IMR-90 (cell line): ENCODE measurements at regions not wholly inside any gene's neighbourhood (a gene's known extent, or its start where the extent isn't known, plus 50 kb on each side); places are given as distances from the start of the nearest gene placed in this dataset.

Source experiments
- ATAC-seq: fragments of 200-7000 bp; cut with Tn5 transposase; 2 replicates; pipeline ENCODE4 v1.9.1; 2020; ENCODE audit warnings: low read depth, mild to moderate bottlenecking, moderate library complexity
- BruUV-seq: library from RNA; stranded (reverse); fragments of 400-500 nt; replicated peaks from 2 replicates; lab custom pipeline; 2021; lab: Mats Ljungman, UMichigan
- CTCF ChIA-PET: fragments of 300-600 bp; formaldehyde crosslinking; extraction: SDS; loops from one replicate; lab custom pipeline; 2021; ENCODE audit warnings: antibody characterized with exemption; lab: Yijun Ruan, JAX
- POLR2A ChIA-PET: fragments of 300-600 bp; sonication (Branson Sonifier 250); formaldehyde crosslinking; loops from one replicate; lab custom pipeline; 2022; ENCODE audit warnings: antibody characterized with exemption; ENCODE audit not compliant: unreplicated experiment; lab: Charles Lee
- DNase-seq: peaks from one replicate; pipeline ENCODE4 v3.0.0; 2013
- H2AFZ ChIP-seq: replicated peaks from 2 replicates; pipeline ENCODE3; 2013; ENCODE audit warnings: low read length, mild to moderate bottlenecking; ENCODE audit not compliant: poor library complexity
- H2AK5ac ChIP-seq: 2 replicates; pipeline ENCODE4 v1.6.1; 2013; ENCODE audit warnings: low read depth, low read length, inconsistent platforms
- H2AK9ac ChIP-seq: replicated peaks from 2 replicates; pipeline ENCODE3; 2013; ENCODE audit warnings: mild to moderate bottlenecking, low read depth, low read length, moderate library complexity; ENCODE audit not compliant: poor library complexity
- H2BK120ac ChIP-seq: 2 replicates; pipeline ENCODE4 v1.6.1; 2013; ENCODE audit warnings: low read depth, low read length, inconsistent platforms
- H2BK15ac ChIP-seq: 3 replicates; pipeline ENCODE4 v1.6.1; 2013; ENCODE audit warnings: low read depth, low read length, inconsistent platforms
- H2BK20ac ChIP-seq: 2 replicates; pipeline ENCODE4 v1.6.1; 2013; ENCODE audit warnings: low read depth, mild to moderate bottlenecking, inconsistent platforms, low read length, moderate library complexity
- H2BK5ac ChIP-seq: 2 replicates; pipeline ENCODE4 v1.6.1; 2013; ENCODE audit warnings: mild to moderate bottlenecking, low read depth, low read length, inconsistent platforms; ENCODE audit not compliant: poor library complexity, severe bottlenecking
- H3K14ac ChIP-seq: replicated peaks from 2 replicates; pipeline ENCODE4 v1.6.1; 2013; ENCODE audit warnings: low read depth, low read length, inconsistent platforms
- H3K18ac ChIP-seq: 2 replicates; pipeline ENCODE4 v1.6.1; 2013; ENCODE audit warnings: low read depth, low read length, control low read depth
- H3K23ac ChIP-seq: 2 replicates; pipeline ENCODE4 v1.6.1; 2013; ENCODE audit warnings: low read depth, low read length, inconsistent platforms
- H3K27ac ChIP-seq: 2 replicates; pipeline ENCODE4 v1.5.1; 2013; ENCODE audit warnings: mild to moderate bottlenecking, control low read depth, low read length; ENCODE audit not compliant: insufficient read depth
- H3K27me3 ChIP-seq: 2 replicates; pipeline ENCODE4 v1.6.1; 2013; ENCODE audit warnings: low read length; ENCODE audit not compliant: control insufficient read depth, insufficient read depth
- H3K36me3 ChIP-seq: 2 replicates; pipeline ENCODE4 v1.6.1; 2013; ENCODE audit warnings: low read length, mixed read lengths; ENCODE audit not compliant: control insufficient read depth, insufficient read depth
- H3K4ac ChIP-seq: 2 replicates; pipeline ENCODE4 v1.6.1; 2013; ENCODE audit warnings: low read depth, low read length, inconsistent platforms
- H3K4me1 ChIP-seq: 2 replicates; pipeline ENCODE4 v1.6.1; 2013; ENCODE audit warnings: low read length, mixed read lengths; ENCODE audit not compliant: control insufficient read depth, insufficient read depth
- H3K4me2 ChIP-seq: 2 replicates; pipeline ENCODE4 v1.6.1; 2013; ENCODE audit warnings: low read depth, mild to moderate bottlenecking, control low read depth, low read length, moderate library complexity
- H3K4me3 ChIP-seq: 2 replicates; pipeline ENCODE4 v1.5.1; 2013; ENCODE audit warnings: low read depth, mild to moderate bottlenecking, control low read depth, low read length, moderate library complexity; ENCODE audit not compliant: insufficient read depth
- H3K56ac ChIP-seq: 2 replicates; pipeline ENCODE4 v1.6.1; 2013; ENCODE audit warnings: low read length, inconsistent platforms; ENCODE audit not compliant: insufficient read depth; ENCODE audit errors: extremely low read depth
- H3K79me1 ChIP-seq, 2 experiments: 2 replicates each; pipeline ENCODE4 v1.6.1; 2013; ENCODE audit warnings: low read length in 2 of 2, inconsistent platforms in 1 of 2, low read depth in 1 of 2
- H3K9ac ChIP-seq: 2 replicates; pipeline ENCODE4 v1.6.1; 2013; ENCODE audit warnings: low read depth, low read length, control low read depth
- H3K9me1 ChIP-seq: 2 replicates; pipeline ENCODE4 v1.6.1; 2013; ENCODE audit warnings: low read length, inconsistent platforms; ENCODE audit not compliant: insufficient read depth
- H3K9me3 ChIP-seq: 2 replicates; pipeline ENCODE4 v1.6.1; 2013; ENCODE audit warnings: low read length; ENCODE audit not compliant: control insufficient read depth, insufficient read depth
- H4K20me1 ChIP-seq: 2 replicates; pipeline ENCODE4 v1.6.1; 2013; ENCODE audit warnings: low read length, inconsistent platforms; ENCODE audit not compliant: insufficient read depth
- H4K5ac ChIP-seq: 2 replicates; pipeline ENCODE4 v1.6.1; 2013; ENCODE audit warnings: mild to moderate bottlenecking, low read depth, low read length, control low read depth
- H4K8ac ChIP-seq, 2 experiments: 2 replicates each; pipeline ENCODE4 v1.6.1; 2013; ENCODE audit warnings: low read depth in 2 of 2, low read length in 2 of 2, control low read depth in 1 of 2, inconsistent platforms in 1 of 2
- H4K91ac ChIP-seq: 2 replicates; pipeline ENCODE4 v1.6.1; 2013; ENCODE audit warnings: low read depth, low read length, inconsistent platforms; ENCODE audit not compliant: insufficient read depth
- CEBPB ChIP-seq: IDR thresholded peaks from 2 replicates; pipeline ENCODE4 v1.6.1; 2012; ENCODE audit warnings: low read depth, low read length, improper control_type of control experiment
- MAZ ChIP-seq: IDR thresholded peaks from 2 replicates; pipeline ENCODE4 v1.6.1; 2012; ENCODE audit warnings: low read depth, mild to moderate bottlenecking, low read length, improper control_type of control experiment, moderate library complexity, borderline replicate concordance
- MXI1 ChIP-seq: IDR thresholded peaks from 2 replicates; pipeline ENCODE4 v1.6.1; 2012; ENCODE audit warnings: low read depth, mild to moderate bottlenecking, low read length, moderate library complexity, borderline replicate concordance
- WGBS, 2 experiments: methylation state at CpG; one replicate each; pipeline versions ENCODE4 v1.1.5 to v1.1.7; 2013; ENCODE audit warnings: missing lambda C conversion rate in 2 of 2; ENCODE audit not compliant: insufficient read length in 1 of 2; ENCODE audit errors: extremely low coverage in 2 of 2; 5-methylcytosine and 5-hydroxymethylcytosine counted together
- dilution Hi-C: fragments of 300-500 bp; cut with HindIII; formaldehyde crosslinking; loops from one replicate; pipeline ENCODE4 v1.14.3; 2018; ENCODE audit warnings: low sequenced_read_pairs; ENCODE audit not compliant: unreplicated experiment
- in situ Hi-C: fragments of 300-500 bp; cut with MboI; formaldehyde crosslinking; loops from 3 replicates; pipeline ENCODE4 v1.14.3; 2019; ENCODE audit warnings: low sequenced_read_pairs, inconsistent platforms, mixed read lengths
- intact Hi-C: fragments of 100-400 bp; cut with micrococcal nuclease; formaldehyde crosslinking; loops from 2 replicates; pipeline ENCODE4 v1.10.0; 2022
- TF ChIP-seq, protein P1 (sequence below): conservative IDR thresholded peaks from 2 replicates; pipeline ENCODE4 v1.5.1; 2012; ENCODE audit warnings: mild to moderate bottlenecking, low read depth, low read length, improper control_type of control experiment

DNA sequence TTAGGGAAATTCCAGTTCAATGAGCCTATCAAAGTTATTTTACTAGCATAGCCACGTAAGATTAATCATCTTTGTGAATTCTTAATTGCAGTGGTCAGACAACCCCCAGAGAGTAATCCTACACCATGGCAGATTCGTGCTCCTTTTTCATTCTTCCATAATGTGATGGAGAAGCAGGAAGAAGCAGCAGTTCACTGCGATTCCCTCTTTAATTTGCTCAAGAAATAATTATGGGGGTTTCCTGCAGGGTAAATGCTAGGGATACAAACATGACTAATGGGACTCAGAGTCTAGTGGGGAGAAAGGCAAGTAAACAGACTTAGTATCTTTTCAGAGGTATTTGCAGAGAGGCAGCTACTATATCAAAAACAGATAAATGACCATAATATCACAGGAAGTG lies 175.8 kb upstream of the HNRNPA3 start:
- no peaks in the 10 kb centered on the region for H4K20me1 ChIP-seq
- no peaks in the 10 kb centered on the region for H3K4me1 ChIP-seq
- no peak overlapping the region for H4K8ac ChIP-seq
- no peak overlapping the region for H2BK5ac ChIP-seq
- H3K14ac ChIP-seq: no peak overlapping the region
- ChIA-PET POLR2A (no interaction called here), CTCF (interaction anchor here (0.5 kb wide), 1 partner anchor 462 kb away, joined by 3 read pairs; no protein-coding TSS in a partner anchor)
- H3K27me3 ChIP-seq: no peaks in the 10 kb centered on the region
- intact Hi-C loops (no loop called here), dilution Hi-C loops (no loop called here), in situ Hi-C loops (no loop called here)
- no peaks in the 10 kb centered on the region for H3K79me1 ChIP-seq
- no peak overlapping the region for H2BK20ac ChIP-seq
- no peak overlapping the region for H4K5ac ChIP-seq
- no peak overlapping the region for H3K4ac ChIP-seq
- no CpG with 5 or more reads among the region's 3 CpGs for WGBS, 2 experiments
- H2BK15ac ChIP-seq: no peak overlapping the region
- no peak overlapping the region for H2BK120ac ChIP-seq
- H2AFZ ChIP-seq: no peak overlapping the region
- H3K9me1 ChIP-seq: no peaks in the 10 kb centered on the region
- H2AK9ac ChIP-seq: no peak overlapping the region
- BruUV-seq: no TSS peak
- H3K9ac ChIP-seq: no peak overlapping the region
- H3K27ac ChIP-seq: no peak overlapping the region
- DNase-seq (no peak), ATAC-seq (no peak)
- H2AK5ac ChIP-seq: no peak overlapping the region
- H3K36me3 ChIP-seq: no peaks in the 10 kb centered on the region
- no peak overlapping the region for H3K4me2 ChIP-seq
- H4K91ac ChIP-seq: no peak overlapping the region
- no peak overlapping the region for H3K56ac ChIP-seq
- H3K4me3 ChIP-seq: no peak overlapping the region
- no peaks in the 10 kb centered on the region for H3K9me3 ChIP-seq
- no peak overlapping the region for H3K23ac ChIP-seq
- H3K18ac ChIP-seq: no peak overlapping the region
- TF ChIP-seq MXI1 (no peak), CEBPB (no peak), MAZ (no peak)
- TF ChIP-seq, protein P1, sequence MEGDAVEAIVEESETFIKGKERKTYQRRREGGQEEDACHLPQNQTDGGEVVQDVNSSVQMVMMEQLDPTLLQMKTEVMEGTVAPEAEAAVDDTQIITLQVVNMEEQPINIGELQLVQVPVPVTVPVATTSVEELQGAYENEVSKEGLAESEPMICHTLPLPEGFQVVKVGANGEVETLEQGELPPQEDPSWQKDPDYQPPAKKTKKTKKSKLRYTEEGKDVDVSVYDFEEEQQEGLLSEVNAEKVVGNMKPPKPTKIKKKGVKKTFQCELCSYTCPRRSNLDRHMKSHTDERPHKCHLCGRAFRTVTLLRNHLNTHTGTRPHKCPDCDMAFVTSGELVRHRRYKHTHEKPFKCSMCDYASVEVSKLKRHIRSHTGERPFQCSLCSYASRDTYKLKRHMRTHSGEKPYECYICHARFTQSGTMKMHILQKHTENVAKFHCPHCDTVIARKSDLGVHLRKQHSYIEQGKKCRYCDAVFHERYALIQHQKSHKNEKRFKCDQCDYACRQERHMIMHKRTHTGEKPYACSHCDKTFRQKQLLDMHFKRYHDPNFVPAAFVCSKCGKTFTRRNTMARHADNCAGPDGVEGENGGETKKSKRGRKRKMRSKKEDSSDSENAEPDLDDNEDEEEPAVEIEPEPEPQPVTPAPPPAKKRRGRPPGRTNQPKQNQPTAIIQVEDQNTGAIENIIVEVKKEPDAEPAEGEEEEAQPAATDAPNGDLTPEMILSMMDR: no peak
